D721Med (cell line): ENCODE measurements at regions not wholly inside any gene's neighbourhood (a gene's known extent, or its start where the extent isn't known, plus 50 kb on each side); places are given as distances from the start of the nearest gene placed in this dataset.

Source experiments
- DNase-seq: peaks from one replicate; pipeline ENCODE4 v3.0.0; 2011; ENCODE audit warnings: low spot score; ENCODE audit not compliant: insufficient read length
- FAIRE-seq: peaks from 2 replicates; lab custom pipeline; 2011; peaks lifted over from hg19 to GRCh38; lab: Jason Lieb, UNC
- TF ChIP-seq, protein P1 (sequence below): IDR thresholded peaks from 2 replicates; pipeline ENCODE4 v1.5.1; 2012; ENCODE audit warnings: mild to moderate bottlenecking, control low read depth; ENCODE audit not compliant: insufficient read depth; ENCODE audit errors: missing control alignments

DNA sequence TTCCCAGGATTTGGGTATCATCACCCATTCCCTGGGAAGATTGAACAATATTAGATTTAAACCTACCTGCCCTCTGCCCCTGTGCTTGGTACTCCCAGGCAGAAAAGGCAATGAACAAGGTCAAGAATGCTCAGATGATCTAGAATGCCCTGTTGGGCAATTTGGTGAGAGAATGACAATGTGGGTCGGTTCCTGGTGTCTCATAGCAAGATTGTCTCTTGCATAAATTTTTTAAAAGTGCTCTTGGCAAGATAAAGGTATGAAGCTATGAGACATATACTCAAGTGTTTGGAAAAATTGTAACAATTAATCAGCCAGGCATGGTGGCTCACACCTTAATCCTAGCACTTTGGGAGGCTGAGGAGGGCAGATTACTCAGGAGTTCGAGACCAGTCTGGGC lies 86.0 kb upstream of the OTX2 start:
- DNase-seq (no peak), FAIRE-seq (no peak)
- TF ChIP-seq, protein P1, sequence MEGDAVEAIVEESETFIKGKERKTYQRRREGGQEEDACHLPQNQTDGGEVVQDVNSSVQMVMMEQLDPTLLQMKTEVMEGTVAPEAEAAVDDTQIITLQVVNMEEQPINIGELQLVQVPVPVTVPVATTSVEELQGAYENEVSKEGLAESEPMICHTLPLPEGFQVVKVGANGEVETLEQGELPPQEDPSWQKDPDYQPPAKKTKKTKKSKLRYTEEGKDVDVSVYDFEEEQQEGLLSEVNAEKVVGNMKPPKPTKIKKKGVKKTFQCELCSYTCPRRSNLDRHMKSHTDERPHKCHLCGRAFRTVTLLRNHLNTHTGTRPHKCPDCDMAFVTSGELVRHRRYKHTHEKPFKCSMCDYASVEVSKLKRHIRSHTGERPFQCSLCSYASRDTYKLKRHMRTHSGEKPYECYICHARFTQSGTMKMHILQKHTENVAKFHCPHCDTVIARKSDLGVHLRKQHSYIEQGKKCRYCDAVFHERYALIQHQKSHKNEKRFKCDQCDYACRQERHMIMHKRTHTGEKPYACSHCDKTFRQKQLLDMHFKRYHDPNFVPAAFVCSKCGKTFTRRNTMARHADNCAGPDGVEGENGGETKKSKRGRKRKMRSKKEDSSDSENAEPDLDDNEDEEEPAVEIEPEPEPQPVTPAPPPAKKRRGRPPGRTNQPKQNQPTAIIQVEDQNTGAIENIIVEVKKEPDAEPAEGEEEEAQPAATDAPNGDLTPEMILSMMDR: no peak

DNA sequence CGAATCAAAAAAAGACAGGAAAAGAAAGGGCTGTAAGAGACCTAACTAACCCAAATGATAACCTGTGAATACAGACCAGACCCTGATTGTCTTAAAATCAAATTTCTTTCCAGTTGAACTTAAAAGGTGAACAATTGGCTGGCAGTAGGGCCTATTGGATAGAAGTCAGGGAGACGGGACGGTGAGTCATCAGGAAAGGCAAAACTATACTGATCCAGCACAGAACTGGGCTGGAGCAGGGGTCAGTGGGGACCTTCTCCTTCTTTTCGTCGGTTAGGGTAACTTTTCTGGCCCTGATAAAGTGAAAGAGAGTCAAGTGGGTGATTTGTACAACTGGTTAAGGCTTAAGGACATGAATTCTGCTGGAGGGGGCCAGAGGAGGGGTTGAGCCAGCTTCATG lies 84.9 kb upstream of the OTX2 start:
- TF ChIP-seq, protein P1: no peak
- FAIRE-seq (no peak), DNase-seq (no peak)

DNA sequence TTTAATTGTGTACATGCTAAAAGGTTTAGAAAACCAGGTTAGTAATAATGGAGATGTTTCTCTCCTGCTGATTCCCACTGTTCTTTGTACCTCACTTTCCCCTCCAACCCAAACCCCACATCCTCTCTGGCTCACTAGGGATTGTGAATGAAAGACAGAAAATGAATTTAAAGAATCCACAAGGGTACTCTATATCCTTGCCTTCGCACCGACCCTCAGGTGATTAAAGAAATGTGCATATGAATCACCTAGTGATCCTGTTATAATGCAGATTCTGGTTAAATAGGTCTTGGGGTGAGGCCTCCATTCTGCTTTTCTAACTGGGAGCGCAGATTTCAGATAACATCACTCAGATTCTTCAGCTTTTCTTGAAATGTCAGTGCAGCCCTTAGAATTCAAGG lies 84.3 kb upstream of the OTX2 start:
- DNase-seq (no peak), FAIRE-seq (no peak)
- TF ChIP-seq, protein P1: no peak

DNA sequence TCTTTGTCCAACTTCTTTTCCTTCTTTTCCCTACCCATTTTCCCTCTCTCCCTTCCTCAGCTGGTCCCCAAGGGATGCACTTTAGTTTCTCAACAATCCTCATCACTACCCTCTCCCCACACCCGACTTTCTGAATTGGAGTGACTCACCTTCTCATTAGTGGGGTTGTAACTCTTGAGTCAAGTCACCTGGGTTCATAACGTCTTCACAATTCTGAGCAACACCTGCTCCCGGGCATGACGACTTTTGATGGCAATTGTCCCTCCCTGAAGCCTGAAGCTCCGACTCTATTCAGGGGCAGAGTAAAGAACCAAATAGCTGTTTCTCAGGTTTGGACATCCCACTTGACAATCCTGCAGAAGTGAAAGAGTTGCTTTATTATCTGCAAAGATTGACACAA lies 82.7 kb upstream of the OTX2 start:
- FAIRE-seq: no peak
- TF ChIP-seq, protein P1: no peak
- no peak for DNase-seq

DNA sequence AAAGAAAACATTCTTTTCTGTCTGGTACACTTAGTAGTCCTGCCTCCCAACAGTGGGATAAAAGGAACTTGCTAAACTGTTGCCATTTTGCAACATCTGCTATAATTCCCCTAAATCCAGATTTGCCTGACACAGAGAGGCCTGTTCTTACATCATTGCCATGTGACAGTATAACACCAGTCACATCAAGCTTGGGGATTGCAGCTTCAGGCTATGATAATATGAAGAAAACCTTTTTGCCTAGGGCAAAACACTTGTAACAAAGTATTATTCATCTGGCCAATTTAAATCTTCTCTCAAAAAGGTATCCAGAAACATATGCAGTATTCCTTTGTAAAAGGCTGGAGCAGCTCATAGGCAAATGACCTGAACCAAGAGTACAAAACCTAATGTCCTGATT lies 80.9 kb upstream of the OTX2 start:
- FAIRE-seq (peak; percentile 98), DNase-seq (no peak)
- TF ChIP-seq, protein P1: no peak

DNA sequence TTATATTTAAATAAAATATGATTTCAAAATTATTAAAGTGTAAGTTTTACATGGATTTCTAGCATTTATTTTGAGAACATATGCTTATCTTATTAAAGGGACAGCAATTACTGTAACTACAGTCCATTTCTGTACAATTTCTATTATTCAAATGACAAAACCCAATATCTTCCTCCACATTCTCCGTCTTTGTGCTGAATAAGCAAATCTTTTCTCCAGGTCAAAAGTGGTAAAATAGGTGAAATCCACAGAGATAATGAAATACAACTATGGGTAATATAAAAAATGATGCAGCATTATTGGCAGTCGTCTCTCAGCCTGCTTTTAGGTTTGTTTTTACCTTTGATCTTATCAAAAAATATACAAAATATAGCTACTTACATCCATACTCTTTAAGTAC lies 79.4 kb upstream of the OTX2 start:
- DNase-seq (no peak), FAIRE-seq (no peak)
- TF ChIP-seq, protein P1: no peak

DNA sequence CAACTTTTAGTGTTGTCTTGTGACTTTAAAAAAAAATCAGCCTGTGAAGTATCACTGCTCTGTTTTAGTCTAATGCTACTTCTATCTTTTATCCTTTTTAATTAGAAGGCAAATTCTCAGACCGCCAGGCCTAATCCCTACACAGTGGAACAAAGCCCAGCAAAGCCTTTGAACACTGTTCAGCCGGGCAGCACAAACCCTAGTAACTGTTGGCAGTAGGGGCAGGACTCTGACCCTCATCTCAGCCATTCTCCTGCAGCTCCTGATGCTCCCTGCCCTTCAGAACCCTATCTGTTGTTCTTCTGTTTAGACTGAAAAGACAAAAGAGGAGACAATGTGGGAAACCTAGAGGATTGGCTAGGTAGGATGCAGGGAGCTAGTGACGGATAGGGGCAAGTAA lies 78.0 kb upstream of the OTX2 start:
- FAIRE-seq (no peak), DNase-seq (no peak)
- TF ChIP-seq, protein P1: no peak
